ENCODE measurements at regions not wholly inside any gene's neighbourhood (a gene's known extent, or its start where the extent isn't known, plus 50 kb on each side); places are given as distances from the start of the nearest gene placed in this dataset.

GRCh38 chr1:87957331-87957730 is 628.7 kb downstream of the LMO4 start:
- TF ChIP-seq CTCF (IDR thresholded peaks at IDR 0.05) (no peak), POLR2A (IDR thresholded peaks at IDR 0.05) (no peak)

Measured in body of pancreas (tissue), 4 donors.